ENCODE measurements at regions not wholly inside any gene's neighbourhood (a gene's known extent, or its start where the extent isn't known, plus 50 kb on each side); places are given as distances from the start of the nearest gene placed in this dataset.

DNA sequence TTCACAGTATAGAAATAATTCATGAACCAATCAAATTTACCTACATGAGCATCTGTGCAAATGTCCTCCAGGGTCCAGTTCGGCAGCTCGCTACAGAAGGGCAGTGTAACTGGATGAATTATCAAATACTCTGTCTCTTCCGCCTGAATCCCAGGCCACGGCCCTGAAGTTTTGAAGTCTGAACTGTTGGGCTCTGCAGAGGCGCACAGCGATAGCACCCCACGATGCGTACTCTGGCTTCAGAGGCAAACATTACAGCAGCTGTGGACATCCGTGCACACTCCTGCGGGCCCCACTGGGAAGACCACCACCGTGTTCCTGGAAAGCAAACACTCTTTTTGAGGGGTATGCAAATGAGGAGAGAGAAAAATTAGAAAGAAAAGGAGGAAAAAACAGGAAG lies 259.8 kb upstream of the TCERG1L start:
- Histone ChIP-seq H3K4me1 (ENCODE audit: control insufficient read depth, insufficient read depth, low read length) (no peaks in the 10 kb centered on the region), H3K27me3 (replicated peaks in 1 of 2; ENCODE audit: control insufficient read depth in 2 of 2, insufficient read depth in 2 of 2, low read length in 1 of 2) (no peaks in the 10 kb centered on the region), H3K27ac (ENCODE audit: control insufficient read depth, insufficient read depth) (no peak overlapping the region), H3K36me3 (ENCODE audit: control insufficient read depth in 2 of 2, insufficient read depth in 2 of 2, low read length in 1 of 2) (no peaks in the 10 kb centered on the region), H2AFZ (ENCODE audit: control insufficient read depth, low read depth, low read length) (no peak overlapping the region), H3K4me3 (no peak overlapping the region), H3K79me2 (ENCODE audit: control insufficient read depth, insufficient read depth, low read length) (no peaks in the 10 kb centered on the region), H4K20me1 (ENCODE audit: control insufficient read depth, insufficient read depth) (no peaks in the 10 kb centered on the region), H3K9me3 (replicated peaks; ENCODE audit: control insufficient read depth, insufficient read depth, low read length) (no peaks in the 10 kb centered on the region), H3K4me2 (ENCODE audit: control insufficient read depth, insufficient read depth) (no peak overlapping the region), H3K9ac (ENCODE audit: control insufficient read depth, insufficient read depth, low read length) (no peak overlapping the region)
- RAD21 ChIA-PET (ENCODE audit: unreplicated experiment) = no interaction called here
- FAIRE-seq (no peak), ATAC-seq (no peak), DNase-seq (ENCODE audit: low read depth, low spot score) (no peak)
- in situ Hi-C loops (cut with MboI) = no loop called here
- CTCF ChIA-PET = no interaction called here
- intact Hi-C loops (cut with micrococcal nuclease; ENCODE audit: unreplicated experiment) = no loop called here
- WGBS (ENCODE audit: insufficient coverage, insufficient replicate concordance, low lambda C conversion rate, missing lambda C conversion rate) = 54% methylated on average over 11 of the region's 11 CpGs
- SMC1A ChIA-PET (ENCODE audit: uncharacterized antibody, unreplicated experiment) = no interaction called here
- POLR2A ChIA-PET = no interaction called here
- BruUV-seq (replicated peaks) = no TSS peak
- no peak for TF ChIP-seq HCFC1 (IDR thresholded peaks at IDR 0.05; ENCODE audit: low read length)
- TF ChIP-seq, protein P1, sequence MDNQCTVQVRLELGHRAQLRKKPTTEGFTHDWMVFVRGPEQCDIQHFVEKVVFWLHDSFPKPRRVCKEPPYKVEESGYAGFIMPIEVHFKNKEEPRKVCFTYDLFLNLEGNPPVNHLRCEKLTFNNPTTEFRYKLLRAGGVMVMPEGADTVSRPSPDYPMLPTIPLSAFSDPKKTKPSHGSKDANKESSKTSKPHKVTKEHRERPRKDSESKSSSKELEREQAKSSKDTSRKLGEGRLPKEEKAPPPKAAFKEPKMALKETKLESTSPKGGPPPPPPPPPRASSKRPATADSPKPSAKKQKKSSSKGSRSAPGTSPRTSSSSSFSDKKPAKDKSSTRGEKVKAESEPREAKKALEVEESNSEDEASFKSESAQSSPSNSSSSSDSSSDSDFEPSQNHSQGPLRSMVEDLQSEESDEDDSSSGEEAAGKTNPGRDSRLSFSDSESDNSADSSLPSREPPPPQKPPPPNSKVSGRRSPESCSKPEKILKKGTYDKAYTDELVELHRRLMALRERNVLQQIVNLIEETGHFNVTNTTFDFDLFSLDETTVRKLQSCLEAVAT (IDR thresholded peaks at IDR 0.05) = no peak
- TF ChIP-seq PAX5 (IDR thresholded peaks at IDR 0.05; ENCODE audit: borderline replicate concordance, low read depth, low read length) = no peak
- TF ChIP-seq NBN (IDR thresholded peaks at IDR 0.05) = no peak
- no peak for TF ChIP-seq CBX3 (IDR thresholded peaks at IDR 0.05; ENCODE audit: borderline replicate concordance, low read depth)
- TF ChIP-seq MXI1 (IDR thresholded peaks at IDR 0.05; ENCODE audit: low read depth, low read length) = no peak
- no peak for TF ChIP-seq TCF3 (IDR thresholded peaks at IDR 0.05; ENCODE audit: borderline replicate concordance, insufficient read depth, low read depth, low read length)
- no peak for TF ChIP-seq KDM1A (IDR thresholded peaks at IDR 0.05; ENCODE audit: borderline replicate concordance)
- no peak for TF ChIP-seq RELA (IDR thresholded peaks at IDR 0.05; ENCODE audit: borderline replicate concordance, partially characterized antibody)
- TF ChIP-seq RFX5 (IDR thresholded peaks at IDR 0.05; ENCODE audit: low read depth, low read length) = no peak
- TF ChIP-seq, protein P2, sequence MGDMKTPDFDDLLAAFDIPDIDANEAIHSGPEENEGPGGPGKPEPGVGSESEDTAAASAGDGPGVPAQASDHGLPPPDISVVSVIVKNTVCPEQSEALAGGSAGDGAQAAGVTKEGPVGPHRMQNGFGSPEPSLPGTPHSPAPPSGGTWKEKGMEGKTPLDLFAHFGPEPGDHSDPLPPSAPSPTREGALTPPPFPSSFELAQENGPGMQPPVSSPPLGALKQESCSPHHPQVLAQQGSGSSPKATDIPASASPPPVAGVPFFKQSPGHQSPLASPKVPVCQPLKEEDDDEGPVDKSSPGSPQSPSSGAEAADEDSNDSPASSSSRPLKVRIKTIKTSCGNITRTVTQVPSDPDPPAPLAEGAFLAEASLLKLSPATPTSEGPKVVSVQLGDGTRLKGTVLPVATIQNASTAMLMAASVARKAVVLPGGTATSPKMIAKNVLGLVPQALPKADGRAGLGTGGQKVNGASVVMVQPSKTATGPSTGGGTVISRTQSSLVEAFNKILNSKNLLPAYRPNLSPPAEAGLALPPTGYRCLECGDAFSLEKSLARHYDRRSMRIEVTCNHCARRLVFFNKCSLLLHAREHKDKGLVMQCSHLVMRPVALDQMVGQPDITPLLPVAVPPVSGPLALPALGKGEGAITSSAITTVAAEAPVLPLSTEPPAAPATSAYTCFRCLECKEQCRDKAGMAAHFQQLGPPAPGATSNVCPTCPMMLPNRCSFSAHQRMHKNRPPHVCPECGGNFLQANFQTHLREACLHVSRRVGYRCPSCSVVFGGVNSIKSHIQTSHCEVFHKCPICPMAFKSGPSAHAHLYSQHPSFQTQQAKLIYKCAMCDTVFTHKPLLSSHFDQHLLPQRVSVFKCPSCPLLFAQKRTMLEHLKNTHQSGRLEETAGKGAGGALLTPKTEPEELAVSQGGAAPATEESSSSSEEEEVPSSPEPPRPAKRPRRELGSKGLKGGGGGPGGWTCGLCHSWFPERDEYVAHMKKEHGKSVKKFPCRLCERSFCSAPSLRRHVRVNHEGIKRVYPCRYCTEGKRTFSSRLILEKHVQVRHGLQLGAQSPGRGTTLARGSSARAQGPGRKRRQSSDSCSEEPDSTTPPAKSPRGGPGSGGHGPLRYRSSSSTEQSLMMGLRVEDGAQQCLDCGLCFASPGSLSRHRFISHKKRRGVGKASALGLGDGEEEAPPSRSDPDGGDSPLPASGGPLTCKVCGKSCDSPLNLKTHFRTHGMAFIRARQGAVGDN (IDR thresholded peaks at IDR 0.05) = no peak
- no peak for TF ChIP-seq SMAD1 (IDR thresholded peaks at IDR 0.05; ENCODE audit: low read depth, partially characterized antibody)
- no peak for TF ChIP-seq NFXL1 (IDR thresholded peaks at IDR 0.05; ENCODE audit: borderline replicate concordance)
- TF ChIP-seq BMI1 (IDR thresholded peaks at IDR 0.05; ENCODE audit: borderline replicate concordance) = no peak
